Peyer's patch (tissue), 4 donors: ENCODE measurements at regions not wholly inside any gene's neighbourhood (a gene's known extent, or its start where the extent isn't known, plus 50 kb on each side); places are given as distances from the start of the nearest gene placed in this dataset.

ENCODE experiments used
- CTCF ChIP-seq, 6 experiments: fragments of 450-650 bp in 4 of 6; fragments of 200-600 bp in 2 of 6; sonication (generic) in 1 of 6; IDR thresholded peaks; one replicate each; pipeline ENCODE4 v1.5.1; 2017 to 2019; ENCODE audit warnings: antibody characterized with exemption in 6 of 6, mild to moderate bottlenecking in 3 of 6, moderate library complexity in 1 of 6
- POLR2A ChIP-seq, 2 donors: fragments of 450-650 bp; IDR thresholded peaks; one replicate each; pipeline ENCODE4 v1.5.1; 2017; ENCODE audit warnings: antibody characterized with exemption in 2 of 2, mild to moderate bottlenecking in 2 of 2, moderate library complexity in 2 of 2

DNA sequence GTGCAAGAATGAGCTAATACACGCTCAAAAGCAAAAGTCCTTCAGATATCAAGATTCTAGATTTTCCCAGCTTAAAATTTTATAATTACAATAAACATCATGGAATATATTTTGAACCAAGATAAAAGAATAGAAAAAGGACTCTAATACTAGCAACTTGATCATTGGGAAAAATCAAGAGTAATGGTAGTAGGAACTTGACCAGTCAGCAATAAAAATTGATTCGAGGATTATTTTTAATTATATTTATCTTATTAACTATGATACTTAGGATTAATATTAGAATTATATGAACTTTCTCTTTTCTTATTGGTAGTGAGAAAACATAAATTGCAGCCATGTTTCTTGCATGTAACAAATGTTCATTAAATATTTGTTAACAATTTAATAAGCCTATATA is 152.0 kb downstream of the GNAI1 start:
- TF ChIP-seq CTCF (IDR thresholded peaks at IDR 0.05), result no peak
- TF ChIP-seq POLR2A (IDR thresholded peaks at IDR 0.05), result no peak
